Heart left ventricle (tissue), 16 donors: ENCODE measurements at regions not wholly inside any gene's neighbourhood (a gene's known extent, or its start where the extent isn't known, plus 50 kb on each side); places are given as distances from the start of the nearest gene placed in this dataset.
"Not testable (repeated sequence)": the region's sequence is repeated elsewhere in the genome, so short reads cannot be mapped to it uniquely, and the experiment has no call there.

Source experiments
- ATAC-seq, 4 donors: fragments of 200-7000 bp; cut with Tn5 transposase; one replicate each; pipeline ENCODE4 v1.9.1; 2020 to 2022; ENCODE audit warnings: moderate library complexity in 4 of 4, mild to moderate bottlenecking in 3 of 4, moderate number of reproducible peaks in 1 of 4
- DNase-seq, 5 donors: peaks; one replicate each; pipeline ENCODE4 v3.0.0-alpha.2; 2020
- H3K27ac ChIP-seq, 12 donors: fragments of 200-600 bp; sonication (generic) in 4 of 12; one replicate each; pipeline versions ENCODE4 v1.5.0 to v1.8.0; 2016 to 2022; ENCODE audit warnings: mild to moderate bottlenecking in 2 of 12
- H3K27me3 ChIP-seq, 9 donors: fragments of 200-600 bp; sonication (generic) in 2 of 9; one replicate each; pipeline versions ENCODE4 v1.5.1 to v1.8.0; 2016 to 2022; ENCODE audit warnings: mild to moderate bottlenecking in 3 of 9
- H3K36me3 ChIP-seq, 9 donors: fragments of 200-600 bp; sonication (generic) in 2 of 9; one replicate each; pipeline versions ENCODE4 v1.5.0 to v1.8.0; 2018 to 2022; ENCODE audit warnings: mild to moderate bottlenecking in 2 of 9
- H3K4me1 ChIP-seq, 12 donors: fragments of 200-600 bp; sonication (generic) in 4 of 12; one replicate each; pipeline versions ENCODE4 v1.5.0 to v1.8.0; 2016 to 2022; ENCODE audit warnings: mild to moderate bottlenecking in 3 of 12
- H3K4me3 ChIP-seq, 12 donors: fragments of 200-600 bp; sonication (generic) in 4 of 12; one replicate each; pipeline versions ENCODE4 v1.5.0 to v1.8.0; 2017 to 2022; ENCODE audit warnings: mild to moderate bottlenecking in 9 of 12, moderate library complexity in 4 of 12
- H3K9me3 ChIP-seq, 12 donors: fragments of 200-600 bp; sonication (generic) in 4 of 12; one replicate each; pipeline versions ENCODE4 v1.5.0 to v1.8.0; 2016 to 2022; ENCODE audit warnings: mild to moderate bottlenecking in 1 of 12
- POLR2A ChIP-seq, 2 donors: fragments of 450-650 bp; IDR thresholded peaks; one replicate each; pipeline ENCODE4 v1.6.1; 2017; ENCODE audit warnings: antibody characterized with exemption in 2 of 2, mild to moderate bottlenecking in 2 of 2, moderate library complexity in 2 of 2
- WGBS, 4 donors: extraction: QIAGEN DNeasy Blood & Tissue Kit in 2 of 4; methylation state at CpG; one replicate each; pipeline versions ENCODE4 v1.1.5 to v1.1.7; 2013 to 2018; 5-methylcytosine and 5-hydroxymethylcytosine counted together
- intact Hi-C, 10 donors: fragments of 100-400 bp; cut with DNase I; formaldehyde crosslinking; loops; one replicate each; pipeline versions ENCODE4 v1.11.1 to v1.14.2; 2022
- TF ChIP-seq, protein P1 (sequence below), 12 donors: fragments of 200-600 bp; sonication (generic) in 4 of 12; IDR thresholded peaks; one replicate each; pipeline versions ENCODE4 v1.5.0 to v1.8.0; 2018 to 2022; ENCODE audit warnings: antibody characterized with exemption in 12 of 12, mild to moderate bottlenecking in 5 of 12
- donor health status: ischemic (EF 13 %, LVEDD 7.1; RV severe dilation, severe dysfunction).
- donor health status: healthy with polysubstance abuse.
- donor health status: DM: no; HTN: yes; CAD: no.
- donor health status: DM: no; HTN: no; CAD: no.
- donor health status: ischemic (EF 25% LVEDD 6.9; RV normal size, moderate dysfunction).
- donor health status: ischemic (EF 25% LVEDD 5.7; RV mildly dilated, moderate dysfunction).
- donor health status: healthy.
- donor health status: DM: yes; HTN: yes; CAD: no.
- donor health status: ischemic (EF 35%, LVEDD 5.7; RV mildly dilated, moderate dysfunction).
- donor health status: nonischemic (EF 11% LVEDD 7.7; RV severe dilation, severe dysfunction).
- donor health status: DM: yes; HTN: yes; CAD: no.
- donor health status: PGD.
- donor health status: ischemic (EF 29% LVEDD 5.4; RV normal size, mild dysfunction).
- donor health status: nonischemic (EF 23%, LVEDD 6.1; RV moderate dilation, normal function).

DNA sequence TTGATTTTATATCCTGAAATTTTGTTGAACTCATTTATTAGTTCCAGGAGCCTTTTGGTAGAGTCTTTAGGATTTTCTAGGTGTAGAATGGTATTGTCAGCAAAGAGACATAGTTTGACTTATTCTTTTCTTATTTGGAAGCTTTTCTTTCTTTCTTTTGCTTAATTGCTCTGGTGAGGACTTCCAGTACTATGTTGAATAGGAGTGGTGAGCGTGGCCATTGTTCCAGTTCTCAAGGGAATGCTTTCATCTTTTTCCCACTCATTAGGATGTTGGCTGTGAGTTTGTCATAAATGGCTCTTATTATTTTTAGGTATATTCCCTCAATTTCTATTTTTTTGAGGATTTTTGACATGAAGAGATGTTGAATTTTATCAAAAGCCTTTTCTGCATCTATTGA lies 182.2 kb upstream of the SPRY2 start:
- WGBS, 4 donors: 74 to 85% (median 79%) methylated on average over 1 of the region's 1 CpG

GRCh38 chr13:80522463-80522862 lies 181.5 kb upstream of the SPRY2 start:
- DNase-seq, ATAC-seq: not testable (repeated sequence)
- 75 to 85% (median 78%) methylated on average over 1 of the region's 1 CpG for WGBS, 4 donors

More for the DNA sequence above, 182.2 kb upstream of the SPRY2 start:
- H3K36me3 ChIP-seq: no peaks in the 10 kb centered on the region
- peaks cover 0 to 1% (median 0%) of the 10 kb centered on the region in 12 donors for H3K4me1 ChIP-seq
- no peak for ATAC-seq
- DNase-seq: no peak
- H3K27ac ChIP-seq: no peak overlapping the region
- peaks cover 0 to 8% (median 0%) of the 10 kb centered on the region in 12 donors for H3K9me3 ChIP-seq
- no peaks in the 10 kb centered on the region for H3K27me3 ChIP-seq
- intact Hi-C loops: no loop called here
- TF ChIP-seq POLR2A (IDR thresholded peaks at IDR 0.05): no peak
- TF ChIP-seq, protein P1, sequence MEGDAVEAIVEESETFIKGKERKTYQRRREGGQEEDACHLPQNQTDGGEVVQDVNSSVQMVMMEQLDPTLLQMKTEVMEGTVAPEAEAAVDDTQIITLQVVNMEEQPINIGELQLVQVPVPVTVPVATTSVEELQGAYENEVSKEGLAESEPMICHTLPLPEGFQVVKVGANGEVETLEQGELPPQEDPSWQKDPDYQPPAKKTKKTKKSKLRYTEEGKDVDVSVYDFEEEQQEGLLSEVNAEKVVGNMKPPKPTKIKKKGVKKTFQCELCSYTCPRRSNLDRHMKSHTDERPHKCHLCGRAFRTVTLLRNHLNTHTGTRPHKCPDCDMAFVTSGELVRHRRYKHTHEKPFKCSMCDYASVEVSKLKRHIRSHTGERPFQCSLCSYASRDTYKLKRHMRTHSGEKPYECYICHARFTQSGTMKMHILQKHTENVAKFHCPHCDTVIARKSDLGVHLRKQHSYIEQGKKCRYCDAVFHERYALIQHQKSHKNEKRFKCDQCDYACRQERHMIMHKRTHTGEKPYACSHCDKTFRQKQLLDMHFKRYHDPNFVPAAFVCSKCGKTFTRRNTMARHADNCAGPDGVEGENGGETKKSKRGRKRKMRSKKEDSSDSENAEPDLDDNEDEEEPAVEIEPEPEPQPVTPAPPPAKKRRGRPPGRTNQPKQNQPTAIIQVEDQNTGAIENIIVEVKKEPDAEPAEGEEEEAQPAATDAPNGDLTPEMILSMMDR (IDR thresholded peaks at IDR 0.05): no peak
- H3K4me3 ChIP-seq: no peak overlapping the region

GRCh38 chr13:80516818-80517348 lies 176.0 kb upstream of the SPRY2 start:
- TF ChIP-seq POLR2A (IDR thresholded peaks at IDR 0.05): no peak
- TF ChIP-seq, protein P1 (IDR thresholded peaks at IDR 0.05): no peak
- WGBS, 4 donors: 92 to 96% (median 93%) methylated on average over 8 of the region's 8 CpGs

More at GRCh38 chr13:80522463-80522862, 181.5 kb upstream of the SPRY2 start:
- H3K9me3 ChIP-seq, H3K4me1 ChIP-seq, H3K4me3 ChIP-seq, H3K27me3 ChIP-seq, H3K27ac ChIP-seq, H3K36me3 ChIP-seq, intact Hi-C loops: not testable (repeated sequence)

GRCh38 chr13:80515296-80515695 lies 174.4 kb upstream of the SPRY2 start:
- H3K4me1 ChIP-seq: no peaks in the 10 kb centered on the region
- TF ChIP-seq POLR2A (IDR thresholded peaks at IDR 0.05): no peak
- TF ChIP-seq, protein P1 (IDR thresholded peaks at IDR 0.05): no peak

More at GRCh38 chr13:80516818-80517348, 176.0 kb upstream of the SPRY2 start:
- Histone ChIP-seq H3K27me3 (no peaks in the 10 kb centered on the region), H3K9me3 (peaks cover 0 to 24% (median 1%) of the 10 kb centered on the region in 12 donors), H3K4me3 (no peak overlapping the region), H3K36me3 (no peaks in the 10 kb centered on the region), H3K27ac (no peak overlapping the region), H3K4me1 (no peaks in the 10 kb centered on the region)
- ATAC-seq (no peak), DNase-seq (no peak)
- intact Hi-C loops: no loop called here

GRCh38 chr13:80513196-80513595 lies 172.3 kb upstream of the SPRY2 start:
- no peaks in the 10 kb centered on the region for H3K36me3 ChIP-seq
- no peak overlapping the region for H3K4me3 ChIP-seq
- H3K9me3 ChIP-seq: peaks cover 0 to 24% (median 1%) of the 10 kb centered on the region in 12 donors
- intact Hi-C loops: no loop called here
- WGBS, 4 donors: 96 to 98% (median 97%) methylated on average over 1 of the region's 1 CpG
- H3K4me1 ChIP-seq: peaks cover 0 to 4% (median 0%) of the 10 kb centered on the region in 12 donors
- ATAC-seq (no peak), DNase-seq (no peak)
- H3K27ac ChIP-seq: no peak overlapping the region
- TF ChIP-seq, protein P1 (IDR thresholded peaks at IDR 0.05): no peak
- TF ChIP-seq POLR2A (IDR thresholded peaks at IDR 0.05): no peak
- H3K27me3 ChIP-seq: no peaks in the 10 kb centered on the region

More at GRCh38 chr13:80515296-80515695, 174.4 kb upstream of the SPRY2 start:
- ATAC-seq (no peak), DNase-seq (no peak)
- Histone ChIP-seq H3K9me3 (peaks cover 0 to 24% (median 1%) of the 10 kb centered on the region in 12 donors), H3K27ac (no peak overlapping the region), H3K27me3 (no peaks in the 10 kb centered on the region), H3K4me3 (no peak overlapping the region), H3K36me3 (no peaks in the 10 kb centered on the region)
- intact Hi-C loops: no loop called here
- WGBS, 4 donors: 93 to 97% (median 95%) methylated on average over 4 of the region's 4 CpGs
